Right lobe of liver (tissue), 6 donors: ENCODE measurements at regions not wholly inside any gene's neighbourhood (a gene's known extent, or its start where the extent isn't known, plus 50 kb on each side); places are given as distances from the start of the nearest gene placed in this dataset.
A peak's percentile ranks its signal among the peaks of the same experiment; 100 is the strongest.
"Not testable (repeated sequence)": the region's sequence is repeated elsewhere in the genome, so short reads cannot be mapped to it uniquely, and the experiment has no call there.

Source experiments
- ATAC-seq, 4 donors: fragments of 200-7000 bp; cut with Tn5 transposase; one replicate each; pipeline ENCODE4 v1.9.1; 2020; ENCODE audit warnings: mild to moderate bottlenecking in 4 of 4, moderate library complexity in 4 of 4
- DNase-seq, 3 donors: peaks; one replicate each; pipeline ENCODE4 v3.0.0-alpha.2; 2020
- H3K27ac ChIP-seq, 3 donors: fragments of 200-600 bp; one replicate each; pipeline ENCODE4 v1.8.0; 2022
- H3K27me3 ChIP-seq, 2 donors: fragments of 200-600 bp; one replicate each; pipeline ENCODE4 v1.8.0; 2022
- H3K36me3 ChIP-seq, 4 donors: fragments of 200-600 bp; sonication (generic) in 1 of 4; one replicate each; pipeline versions ENCODE4 v1.5.1 to v1.8.0; 2017 to 2022; ENCODE audit warnings: control low read depth in 1 of 4
- H3K4me1 ChIP-seq, 4 donors: fragments of 200-600 bp; sonication (generic) in 1 of 4; one replicate each; pipeline versions ENCODE4 v1.5.1 to v1.8.0; 2017 to 2022; ENCODE audit warnings: control low read depth in 1 of 4
- H3K4me3 ChIP-seq, 3 donors: fragments of 200-600 bp; one replicate each; pipeline ENCODE4 v1.8.0; 2022
- H3K9me3 ChIP-seq, 4 donors: fragments of 200-600 bp; sonication (generic) in 1 of 4; one replicate each; pipeline versions ENCODE4 v1.5.1 to v1.8.0; 2017 to 2022; ENCODE audit warnings: control low read depth in 1 of 4
- WGBS: methylation state at CpG from one replicate; pipeline ENCODE4 v1.1.6; 2018; ENCODE audit warnings: low coverage, low lambda C conversion rate; ENCODE audit not compliant: insufficient coverage; ENCODE audit errors: missing lambda C conversion rate; 5-methylcytosine and 5-hydroxymethylcytosine counted together
- intact Hi-C, 2 donors: fragments of 100-400 bp; cut with DNase I; formaldehyde crosslinking; loops; one replicate each; pipeline versions ENCODE4 v1.11.2 to v1.14.1; 2022
- donor health status: DM: no; HTN: yes; CAD: no.
- donor health status: DM: no; HTN: no; CAD: no.
- donor health status: DM: no; HTN: no; CAD: no.
- donor health status: DM: no; HTN: yes; CAD: no.
- donor health status: DM: no; HTN: yes; CAD: no.

DNA sequence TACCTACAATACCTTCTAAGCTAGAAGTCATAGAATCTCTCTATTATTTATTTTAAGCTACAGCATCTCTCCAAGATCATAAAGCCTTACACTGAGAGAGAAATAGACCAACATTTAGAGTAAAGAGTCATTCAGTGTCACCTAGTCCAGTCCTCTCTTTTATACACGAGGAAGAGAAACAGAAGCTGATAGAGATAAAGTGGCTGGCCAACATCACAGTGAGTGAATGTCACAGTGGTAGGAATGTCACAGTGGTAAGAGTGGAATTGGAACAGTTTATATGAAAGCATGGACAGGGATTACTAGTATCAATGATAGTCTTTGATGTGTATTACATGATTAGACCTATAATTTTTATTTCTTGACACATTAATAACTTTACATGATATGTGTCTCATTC, 307.8 kb upstream of the NBPF12 start:
- no CpG with 5 or more reads among the region's 1 CpG for WGBS
- intact Hi-C loops, H3K36me3 ChIP-seq: not testable (repeated sequence)

DNA sequence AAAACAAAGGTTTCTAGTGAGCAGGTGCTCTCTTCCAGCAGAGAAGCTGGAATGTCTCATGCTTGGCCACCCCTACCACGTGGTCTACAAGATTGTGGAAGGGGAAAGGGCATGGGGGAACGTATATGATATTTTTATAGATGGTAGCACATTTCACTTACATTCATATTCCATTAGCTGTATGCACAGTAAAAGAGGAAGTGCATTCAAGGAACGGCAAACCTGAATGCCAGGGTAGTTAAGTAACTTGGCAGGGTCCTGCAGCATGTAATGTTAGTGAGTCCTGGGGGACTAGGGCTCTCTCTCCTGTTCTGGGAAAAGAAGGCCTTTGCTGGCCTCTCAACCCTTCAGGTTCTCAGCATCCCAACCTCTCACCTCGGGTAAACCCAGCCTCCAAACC, 319.5 kb upstream of the NBPF12 start:
- WGBS: no CpG with 5 or more reads among the region's 4 CpGs
- H3K9me3 ChIP-seq, H3K4me3 ChIP-seq, DNase-seq, ATAC-seq, H3K27me3 ChIP-seq, H3K4me1 ChIP-seq, intact Hi-C loops, H3K36me3 ChIP-seq, H3K27ac ChIP-seq: not testable (repeated sequence)

More for the DNA sequence above, 307.8 kb upstream of the NBPF12 start:
- H3K4me3 ChIP-seq, ATAC-seq, H3K4me1 ChIP-seq, H3K27me3 ChIP-seq, H3K9me3 ChIP-seq, DNase-seq, H3K27ac ChIP-seq: not testable (repeated sequence)

DNA sequence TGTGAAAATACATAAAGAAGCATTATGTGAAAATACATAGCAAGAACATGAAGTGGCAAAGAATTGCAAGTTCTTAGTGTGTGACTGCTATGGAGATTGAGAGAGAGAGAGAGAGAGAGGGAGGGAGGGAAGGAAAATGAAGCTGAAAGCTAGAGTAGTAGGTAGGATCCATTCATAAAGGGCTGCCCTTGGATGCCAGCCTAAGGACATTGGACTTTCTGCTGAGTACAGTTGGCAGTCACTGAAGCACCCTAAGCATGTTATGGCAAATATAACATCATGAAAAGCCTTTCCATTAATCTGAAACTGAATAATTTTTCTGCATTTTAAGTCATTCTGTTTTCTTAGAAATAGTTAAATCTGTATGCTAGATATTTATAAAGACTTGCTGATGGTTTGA, 333.4 kb upstream of the NBPF12 start:
- H3K4me3 ChIP-seq, H3K36me3 ChIP-seq, H3K27ac ChIP-seq, DNase-seq, H3K27me3 ChIP-seq, H3K9me3 ChIP-seq, intact Hi-C loops, H3K4me1 ChIP-seq: not testable (repeated sequence)
- ATAC-seq: peak in 3 of 4 donors; percentile 35 to 50 (median 49)

DNA sequence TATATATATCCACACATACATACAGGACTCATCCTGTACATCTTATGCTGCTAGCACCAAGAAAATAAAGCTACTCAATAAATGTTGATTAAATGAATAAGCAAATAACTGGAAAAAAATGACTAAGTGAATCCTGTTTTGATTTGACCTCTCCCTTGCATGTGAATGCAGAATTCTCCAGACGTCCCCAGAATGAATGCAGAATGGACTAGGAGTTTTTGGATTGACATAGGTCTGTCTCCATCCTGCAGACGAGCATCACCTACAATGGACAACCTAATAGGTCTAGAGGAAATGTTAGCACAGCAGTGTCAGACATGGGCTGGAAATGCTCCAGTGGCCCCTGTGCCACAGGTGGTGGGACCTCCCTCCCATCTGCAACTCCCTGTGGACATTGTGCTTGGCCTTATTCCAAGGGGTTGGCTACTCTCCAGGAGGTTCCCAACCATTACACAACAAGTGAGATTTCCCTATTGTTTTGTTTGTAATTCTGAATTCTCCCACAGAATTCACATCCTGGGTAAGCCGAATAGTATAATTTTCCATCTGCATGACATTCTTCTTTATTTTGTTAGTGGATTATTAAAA, 337.3 kb upstream of the NBPF12 start:
- intact Hi-C loops, H3K9me3 ChIP-seq, H3K4me3 ChIP-seq, DNase-seq, ATAC-seq, H3K4me1 ChIP-seq, H3K27ac ChIP-seq, H3K36me3 ChIP-seq, H3K27me3 ChIP-seq: not testable (repeated sequence)
- 25% methylated on average over 1 of the region's 3 CpGs for WGBS

DNA sequence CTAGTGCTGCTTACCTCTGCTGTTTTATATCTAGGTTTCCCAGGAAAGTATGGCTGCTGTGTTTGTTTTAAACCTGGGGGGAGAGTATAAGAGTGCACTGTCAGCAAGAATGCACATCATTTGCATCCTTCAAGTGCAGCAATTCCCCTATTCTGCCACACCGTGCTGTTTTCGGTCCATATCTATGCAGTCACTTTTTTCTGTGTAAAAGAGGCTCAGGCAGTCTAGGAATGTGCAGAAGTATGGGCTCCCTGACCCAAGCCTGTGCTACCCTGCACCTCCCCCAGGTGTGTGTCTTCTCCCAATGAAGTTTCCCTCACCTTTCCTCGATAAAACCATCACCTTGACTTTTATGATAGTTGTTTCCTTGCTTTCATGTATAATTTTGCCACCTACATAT, 338.2 kb upstream of the NBPF12 start:
- H3K4me3 ChIP-seq, H3K27me3 ChIP-seq, H3K9me3 ChIP-seq, H3K4me1 ChIP-seq, H3K27ac ChIP-seq, H3K36me3 ChIP-seq, DNase-seq, intact Hi-C loops, ATAC-seq: not testable (repeated sequence)
- 54% methylated on average over 1 of the region's 3 CpGs for WGBS

DNA sequence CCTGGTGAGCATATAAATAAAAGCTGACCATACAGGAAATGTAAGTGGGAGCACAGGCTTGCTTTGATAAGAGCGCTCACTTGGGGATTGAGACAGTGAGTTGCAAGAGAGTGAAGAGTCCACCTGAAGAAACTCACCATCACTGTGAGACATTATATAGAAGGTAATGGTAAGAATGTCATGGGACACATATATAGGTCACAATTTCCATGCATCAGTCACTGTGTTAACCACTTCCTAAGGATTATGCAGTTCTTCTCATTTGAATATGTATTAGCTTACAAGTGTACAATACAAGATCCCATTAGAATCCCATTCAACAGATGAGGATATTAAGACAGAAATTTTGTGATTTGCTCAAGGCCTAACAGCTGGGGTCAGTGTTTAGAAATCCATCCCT, 352.4 kb upstream of the NOTCH2NLA start:
- H3K27ac ChIP-seq, ATAC-seq, H3K4me3 ChIP-seq, H3K27me3 ChIP-seq, H3K4me1 ChIP-seq, H3K36me3 ChIP-seq, intact Hi-C loops, DNase-seq, H3K9me3 ChIP-seq: not testable (repeated sequence)
- WGBS: 88% methylated on average over 1 of the region's 1 CpG

DNA sequence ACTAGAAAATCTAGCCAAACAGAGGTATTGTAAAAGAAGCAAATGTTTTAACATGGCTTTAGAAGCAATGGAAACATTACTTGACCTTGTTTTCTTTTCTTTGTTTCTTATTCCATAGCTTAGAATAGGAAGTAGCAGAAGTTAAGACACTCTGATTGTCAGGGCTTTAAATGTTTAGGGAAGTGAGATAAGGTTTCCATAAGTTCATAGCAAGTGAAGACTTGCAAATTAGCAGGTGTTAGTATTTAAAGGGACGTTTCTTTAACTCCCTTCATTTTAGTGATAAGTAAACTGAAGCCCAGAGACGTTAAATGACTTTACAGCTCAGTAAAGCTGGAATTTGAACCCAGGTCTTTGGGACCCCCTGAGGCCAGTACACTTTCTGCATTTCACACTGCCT, 338.7 kb upstream of the NOTCH2NLA start:
- H3K9me3 ChIP-seq, intact Hi-C loops, H3K36me3 ChIP-seq, ATAC-seq, H3K27me3 ChIP-seq, H3K4me3 ChIP-seq, H3K27ac ChIP-seq, DNase-seq, H3K4me1 ChIP-seq: not testable (repeated sequence)
- 25% methylated on average over 1 of the region's 2 CpGs for WGBS

DNA sequence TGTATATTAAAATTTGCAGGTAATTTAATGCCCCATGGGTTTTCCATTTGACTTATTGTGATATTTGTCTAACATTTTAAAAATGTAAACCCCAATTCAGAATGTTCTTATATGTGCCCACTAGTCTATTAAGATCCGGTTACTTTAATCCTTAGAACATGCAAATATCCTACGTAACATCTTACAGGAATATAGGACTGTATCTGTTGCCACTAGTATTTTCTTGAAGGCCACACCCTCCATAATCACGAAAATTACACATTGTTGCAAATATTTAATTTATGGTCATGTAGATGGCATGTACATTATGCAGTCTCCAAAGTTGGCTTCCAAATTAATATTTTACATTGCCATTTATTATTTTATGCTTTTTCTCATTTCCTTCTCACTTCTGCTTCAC, 329.2 kb upstream of the NOTCH2NLA start:
- ATAC-seq, intact Hi-C loops: not testable (repeated sequence)

DNA sequence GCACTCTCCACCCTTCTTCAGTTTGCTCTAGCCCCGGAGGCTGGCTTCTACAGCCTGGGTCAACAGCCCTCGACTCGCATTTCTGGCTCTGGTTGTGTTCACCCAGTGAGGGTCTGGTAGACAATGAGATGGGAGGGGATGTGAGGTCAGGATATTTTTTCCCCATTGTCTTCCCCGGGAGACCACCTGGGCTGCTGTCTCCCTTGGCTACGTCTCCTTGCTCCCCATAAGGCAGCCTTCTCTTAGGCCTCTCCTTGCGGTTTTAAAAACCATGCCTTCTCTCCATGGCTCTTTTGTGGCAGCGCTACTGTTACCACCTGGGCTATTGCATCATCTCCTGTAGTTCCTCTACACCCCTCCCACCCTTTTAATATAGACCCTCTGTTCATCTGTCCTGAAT, 327.6 kb upstream of the NOTCH2NLA start:
- ATAC-seq, H3K9me3 ChIP-seq, H3K4me3 ChIP-seq, DNase-seq, intact Hi-C loops, H3K36me3 ChIP-seq, H3K27ac ChIP-seq, H3K27me3 ChIP-seq, H3K4me1 ChIP-seq: not testable (repeated sequence)
- 20% methylated on average over 1 of the region's 7 CpGs for WGBS

More for the DNA sequence above, 329.2 kb upstream of the NOTCH2NLA start:
- H3K36me3 ChIP-seq, DNase-seq, H3K9me3 ChIP-seq, H3K4me3 ChIP-seq, H3K27ac ChIP-seq, H3K4me1 ChIP-seq, H3K27me3 ChIP-seq: not testable (repeated sequence)
- WGBS: 93% methylated on average over 2 of the region's 3 CpGs

DNA sequence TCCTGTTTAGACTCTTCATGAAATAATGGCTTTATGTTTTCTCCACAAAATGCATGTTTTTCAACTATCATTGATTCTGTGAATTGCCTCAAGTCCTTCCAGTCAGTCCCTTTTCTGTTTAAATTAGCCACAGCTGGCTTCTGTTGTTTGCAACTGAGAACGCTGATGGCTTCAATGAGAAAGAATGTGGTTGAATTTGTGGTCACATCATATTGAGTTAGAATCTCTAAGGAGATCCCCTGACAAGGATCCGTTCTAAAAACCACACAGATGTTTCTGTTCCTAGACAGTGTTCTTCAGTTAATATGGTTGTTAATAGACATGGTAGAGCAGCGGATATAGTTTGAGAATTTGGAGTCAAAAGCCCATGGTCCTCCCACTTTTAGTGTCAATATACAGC, 323.6 kb upstream of the NOTCH2NLA start:
- intact Hi-C loops, H3K4me1 ChIP-seq, H3K27ac ChIP-seq, H3K27me3 ChIP-seq, H3K4me3 ChIP-seq, H3K9me3 ChIP-seq, ATAC-seq, DNase-seq, H3K36me3 ChIP-seq: not testable (repeated sequence)
- 40% methylated on average over 1 of the region's 3 CpGs for WGBS

DNA sequence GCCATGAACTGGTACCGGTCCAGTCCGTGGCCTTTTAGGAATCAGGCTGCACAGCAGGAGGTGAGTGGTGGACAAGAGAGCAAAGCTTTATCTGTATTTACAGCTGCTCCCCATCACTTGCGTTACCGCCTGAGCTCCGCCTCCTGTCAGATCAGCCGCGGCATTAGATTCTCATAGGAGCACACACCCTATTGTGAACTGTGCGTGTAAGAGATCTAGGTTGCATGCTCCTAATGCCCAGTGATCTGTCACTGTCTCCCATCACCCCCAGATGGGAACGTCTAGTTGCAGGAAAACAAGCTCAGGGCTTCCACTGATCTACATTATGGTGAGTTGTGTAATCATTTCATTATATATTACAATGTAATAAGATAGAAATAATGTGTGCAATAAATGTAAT, 319.9 kb upstream of the NOTCH2NLA start:
- H3K36me3 ChIP-seq, H3K4me3 ChIP-seq, H3K4me1 ChIP-seq, DNase-seq, ATAC-seq, H3K27me3 ChIP-seq, H3K9me3 ChIP-seq, H3K27ac ChIP-seq, intact Hi-C loops: not testable (repeated sequence)
- 43% methylated on average over 2 of the region's 9 CpGs for WGBS

DNA sequence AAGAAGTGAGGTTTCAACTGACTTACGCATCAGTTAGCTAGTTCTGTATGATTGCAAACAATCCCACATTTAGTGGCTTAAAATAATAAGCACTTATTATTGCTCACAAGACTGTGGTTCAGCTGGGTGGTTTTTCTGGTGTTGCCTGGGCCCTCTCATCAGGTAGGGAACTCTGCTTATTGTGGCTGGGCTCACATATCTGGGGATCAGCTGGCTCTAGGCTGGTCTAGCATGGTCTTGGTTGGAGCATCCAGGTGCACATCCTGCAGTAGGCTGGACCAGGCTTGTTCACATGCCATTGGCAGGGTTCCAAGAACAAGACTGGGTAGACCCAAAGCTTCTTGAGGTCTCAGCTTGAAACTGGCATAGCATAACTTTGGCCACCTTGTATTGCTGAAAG, 317.4 kb upstream of the NOTCH2NLA start:
- H3K4me3 ChIP-seq, H3K4me1 ChIP-seq, H3K27me3 ChIP-seq, H3K27ac ChIP-seq, H3K36me3 ChIP-seq, DNase-seq, intact Hi-C loops, ATAC-seq, H3K9me3 ChIP-seq: not testable (repeated sequence)
- WGBS: no CpG with 5 or more reads among the region's 1 CpG
